GM19463 (cell line): ENCODE measurements at regions not wholly inside any gene's neighbourhood (a gene's known extent, or its start where the extent isn't known, plus 50 kb on each side); places are given as distances from the start of the nearest gene placed in this dataset.

Experiments used
- ATAC-seq: cut with Tn5 transposase; IDR thresholded peaks from one replicate; pipeline ENCODE4 v1.9.1; 2021; ENCODE audit warnings: mild to moderate bottlenecking, moderate library complexity; ENCODE audit not compliant: unreplicated experiment

DNA sequence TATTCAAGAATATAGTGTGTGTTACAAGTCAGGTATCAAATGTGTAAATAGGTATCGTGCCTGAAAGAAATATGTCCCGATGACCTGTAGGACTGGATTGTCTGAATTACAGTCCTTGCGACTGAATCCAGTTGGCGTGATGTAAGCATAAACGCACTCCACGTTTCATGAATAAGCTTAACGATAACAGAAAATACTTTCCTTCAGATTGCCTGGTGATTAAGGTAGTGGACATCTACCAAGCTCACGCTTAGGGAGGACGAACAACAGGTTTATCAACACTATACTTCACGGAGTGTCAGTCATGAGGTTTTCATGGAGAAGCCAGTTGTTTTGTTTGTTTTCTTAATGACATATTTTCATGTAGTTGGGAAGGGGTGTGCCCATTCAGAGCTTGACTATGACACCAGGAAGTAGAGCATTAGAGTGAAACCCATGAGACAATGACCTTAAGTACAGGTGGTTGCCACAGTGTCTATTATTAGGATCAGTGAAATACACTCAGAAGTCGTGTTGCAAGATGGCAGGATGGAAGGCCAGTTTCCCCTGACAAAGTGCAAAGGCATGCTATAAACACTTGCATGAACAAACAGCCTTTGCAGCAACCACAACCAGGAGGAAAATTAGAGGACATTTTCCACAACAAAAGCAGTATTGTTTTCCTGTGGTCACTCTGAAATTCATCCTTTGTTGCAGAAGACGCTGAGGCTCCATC, 305.8 kb upstream of the PRDM1 start:
- no peak for ATAC-seq

DNA sequence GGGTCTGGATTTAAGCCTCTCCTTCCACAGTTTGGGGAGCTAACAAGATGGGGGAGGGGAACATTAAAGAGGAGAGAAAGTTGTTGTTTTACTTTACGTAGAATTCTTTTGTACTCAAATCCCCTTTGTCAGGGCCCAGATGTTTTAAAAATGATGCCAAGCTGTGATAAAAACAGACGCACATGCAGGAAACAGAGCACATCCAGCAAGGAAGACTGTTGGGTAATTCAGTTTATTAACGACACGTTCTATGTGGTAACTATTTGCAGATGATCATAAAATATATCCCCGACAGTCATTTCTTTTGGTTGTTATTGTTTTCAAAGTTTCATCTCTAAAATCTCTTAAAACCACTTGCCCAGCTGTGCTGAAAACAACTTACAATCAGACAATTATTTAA, 307.0 kb upstream of the PRDM1 start:
- no peak for ATAC-seq

DNA sequence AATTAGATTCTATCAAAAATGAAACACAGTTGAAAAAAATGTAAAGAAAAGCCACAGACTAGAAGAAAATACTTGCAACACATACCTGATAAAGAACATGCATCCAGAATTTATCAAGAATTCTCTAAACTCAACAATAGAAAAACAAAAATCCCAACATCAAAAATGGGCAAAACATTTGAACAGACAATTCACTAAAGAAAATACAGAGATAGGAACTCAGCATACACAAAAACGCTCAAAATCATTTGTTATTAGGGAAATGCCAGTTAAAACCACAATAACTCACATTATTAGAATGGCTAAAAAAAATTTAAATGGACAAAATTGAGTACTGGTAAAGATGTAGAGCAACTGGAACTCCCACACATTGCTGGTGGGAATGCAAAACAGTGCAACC, 311.0 kb upstream of the PRDM1 start:
- no peak for ATAC-seq

DNA sequence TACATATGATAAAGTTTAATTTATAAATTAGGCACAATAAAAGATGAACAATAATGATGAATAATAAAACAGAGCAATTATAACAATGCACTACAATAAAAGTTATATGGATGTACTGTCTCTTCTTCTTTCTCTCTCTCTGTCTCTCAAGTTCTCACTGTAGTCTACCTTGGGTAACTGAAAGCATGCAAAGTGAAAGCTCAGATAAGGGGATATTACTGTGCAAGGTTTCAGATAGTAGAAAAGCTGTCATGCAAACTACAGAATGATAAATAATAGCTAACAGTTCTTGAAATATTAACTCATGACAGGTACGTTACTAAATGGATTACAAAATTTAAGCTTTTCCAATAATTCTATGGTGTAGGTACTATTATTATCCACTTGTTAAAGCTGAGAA, 311.9 kb upstream of the PRDM1 start:
- ATAC-seq: peak; percentile 86

DNA sequence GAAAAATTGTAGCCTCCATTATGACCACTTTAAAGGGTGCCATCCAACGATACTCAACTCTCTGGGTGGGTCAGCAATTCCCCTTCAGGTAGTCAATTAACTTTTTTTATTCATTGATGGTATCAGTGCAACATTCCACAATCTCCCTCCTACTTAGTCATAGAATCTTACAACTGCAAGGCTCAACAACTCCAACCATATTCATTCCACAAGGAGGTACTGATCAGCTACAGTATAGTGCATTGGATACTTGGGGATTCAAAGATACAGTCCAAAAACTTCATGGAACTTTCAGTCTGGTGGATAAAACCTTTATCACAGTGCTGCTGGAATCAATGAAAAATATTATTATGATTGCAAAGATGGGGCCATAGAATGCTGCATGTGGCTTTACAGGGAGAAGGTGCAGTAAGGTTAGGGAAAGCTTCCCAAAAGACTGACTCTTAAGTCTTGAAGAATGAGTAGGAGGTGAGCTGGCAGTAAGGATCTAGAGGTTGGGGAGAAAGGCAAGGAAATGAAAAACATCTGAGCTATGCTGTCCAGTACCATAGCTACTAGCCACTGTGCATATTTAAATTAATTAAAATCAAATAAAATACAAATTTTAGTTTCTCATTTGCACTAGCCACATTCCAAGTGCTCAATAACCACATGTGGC, 314.7 kb upstream of the PRDM1 start:
- no peak for ATAC-seq

DNA sequence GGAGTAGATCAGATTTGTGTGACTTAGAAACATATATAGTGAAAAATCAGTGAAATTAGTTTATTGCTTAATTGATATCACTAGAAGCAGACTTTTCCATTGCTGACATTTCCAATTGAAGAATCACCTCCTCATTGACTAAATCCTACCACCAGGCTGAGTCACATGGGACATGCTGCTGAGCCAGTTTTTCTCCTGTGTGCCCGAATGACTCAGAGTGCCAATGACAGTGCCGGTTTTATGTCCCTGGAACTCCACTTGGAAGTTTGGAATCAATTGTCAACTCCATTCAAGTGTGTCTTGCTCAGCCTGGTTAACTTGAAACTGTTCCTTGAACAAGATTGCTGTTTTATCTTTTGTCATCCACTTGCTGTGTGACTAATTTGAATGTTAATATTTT, 316.1 kb upstream of the PRDM1 start:
- ATAC-seq: no peak

DNA sequence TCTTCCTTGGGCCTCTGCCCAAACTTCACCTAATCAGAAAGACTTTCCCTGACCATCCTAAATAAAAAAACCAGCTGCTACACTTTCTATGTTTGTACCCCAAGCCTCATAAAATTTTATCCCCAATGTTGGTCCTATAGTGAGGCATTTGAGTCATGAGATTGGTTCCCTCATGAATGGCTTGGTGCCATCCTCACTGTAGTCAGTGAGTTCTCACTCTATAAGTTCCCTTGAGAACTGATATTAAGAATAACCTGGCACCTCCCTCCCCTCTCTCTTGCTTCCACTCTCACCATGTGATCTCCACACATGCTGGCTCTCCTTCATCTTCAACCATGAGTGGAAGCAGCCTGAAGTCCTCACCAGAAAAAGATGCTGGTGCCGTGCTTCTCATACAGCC, 316.9 kb upstream of the PRDM1 start:
- no peak for ATAC-seq

DNA sequence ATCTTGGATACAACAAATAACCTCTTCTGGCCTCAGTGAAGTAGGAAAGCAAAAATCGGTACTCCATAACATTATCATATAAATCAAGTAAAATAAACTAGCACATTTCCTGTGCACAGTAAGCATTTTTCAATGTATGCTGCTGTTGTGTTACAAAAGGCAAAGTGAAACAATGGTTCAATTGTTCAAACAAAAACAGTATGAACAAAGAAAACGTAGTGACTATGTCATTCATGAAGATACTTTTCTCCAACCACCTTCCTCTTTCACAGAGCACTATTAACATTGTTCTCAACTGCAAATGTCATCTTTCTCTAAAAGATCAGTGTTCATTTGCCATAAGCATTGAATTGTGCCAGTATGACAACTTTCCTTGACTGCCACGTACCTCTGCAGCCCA, 318.6 kb upstream of the PRDM1 start:
- ATAC-seq: no peak

DNA sequence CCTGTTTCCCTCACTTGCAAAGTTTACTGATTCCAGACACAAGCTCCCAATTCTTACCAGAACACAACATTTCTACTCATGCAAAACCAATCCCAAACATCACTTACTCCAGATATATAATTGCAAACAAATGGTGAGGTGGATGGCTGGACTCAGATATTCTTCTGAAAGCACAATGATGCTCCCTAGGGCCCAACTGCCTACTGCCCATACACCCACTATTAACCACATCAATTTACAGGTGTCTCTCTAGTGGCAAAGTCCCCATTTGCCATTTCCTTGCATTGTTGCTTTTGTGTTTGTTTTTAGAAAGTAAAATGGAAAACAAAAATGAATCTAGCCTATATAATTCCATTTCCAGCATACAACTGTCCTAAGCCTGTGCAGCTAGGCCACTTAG, 320.9 kb upstream of the PRDM1 start:
- ATAC-seq: no peak

DNA sequence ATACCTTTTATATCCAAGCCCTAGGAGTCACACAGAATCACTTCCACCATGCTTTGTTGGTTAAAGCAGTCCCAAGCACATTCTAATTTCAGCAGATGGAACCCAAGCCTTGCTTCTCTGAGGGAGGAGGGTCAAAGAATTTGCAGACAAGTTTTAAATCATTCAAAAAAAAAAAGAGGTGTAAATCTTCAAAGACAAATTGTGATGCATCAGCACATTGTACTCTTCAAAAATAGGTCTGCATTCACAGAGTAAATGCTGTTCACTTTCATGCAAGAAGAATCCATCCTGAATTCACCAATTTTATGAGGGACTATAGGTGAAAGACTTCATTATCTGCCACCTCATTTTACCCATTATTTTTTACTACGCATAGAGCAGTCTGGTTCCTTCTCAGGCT, 321.8 kb upstream of the PRDM1 start:
- no peak for ATAC-seq

DNA sequence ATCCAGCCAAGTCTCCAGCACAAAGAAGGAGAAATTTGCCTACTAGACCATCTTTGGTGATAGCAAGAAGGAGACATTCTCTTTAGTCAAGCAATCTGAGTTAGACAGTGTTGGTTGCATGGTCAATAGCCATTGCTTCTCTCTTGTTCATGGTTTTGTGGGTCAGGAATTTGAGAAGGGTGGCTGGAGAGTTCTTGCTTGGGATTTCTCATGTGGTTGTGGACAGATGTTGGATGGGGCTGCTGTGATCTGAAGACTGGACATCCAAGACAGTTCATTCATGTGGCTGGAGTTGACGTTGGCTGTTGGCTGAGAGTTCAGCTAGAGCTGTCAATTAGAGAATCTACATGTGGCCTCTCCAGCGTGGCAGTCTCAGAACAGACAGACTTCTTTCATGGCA, 322.3 kb upstream of the PRDM1 start:
- ATAC-seq: no peak

DNA sequence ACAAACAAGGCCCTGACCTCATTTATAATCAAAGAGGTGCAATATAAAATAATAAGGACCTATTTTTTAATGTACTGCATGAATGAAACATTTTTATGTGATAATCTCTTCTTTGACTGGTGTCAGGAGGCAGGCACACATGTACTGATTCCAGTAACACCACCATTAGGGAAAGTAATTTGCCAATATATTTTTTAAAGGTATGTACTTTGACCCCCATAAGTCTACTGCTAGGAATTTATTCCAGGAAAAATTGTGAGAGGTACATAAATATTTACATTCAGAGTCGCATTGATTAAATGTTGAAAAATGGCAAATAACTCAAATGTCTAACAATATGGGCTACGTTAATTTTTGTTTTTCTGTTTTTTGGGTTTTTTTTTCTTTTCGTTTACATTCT, 325.4 kb upstream of the PRDM1 start:
- ATAC-seq: no peak

DNA sequence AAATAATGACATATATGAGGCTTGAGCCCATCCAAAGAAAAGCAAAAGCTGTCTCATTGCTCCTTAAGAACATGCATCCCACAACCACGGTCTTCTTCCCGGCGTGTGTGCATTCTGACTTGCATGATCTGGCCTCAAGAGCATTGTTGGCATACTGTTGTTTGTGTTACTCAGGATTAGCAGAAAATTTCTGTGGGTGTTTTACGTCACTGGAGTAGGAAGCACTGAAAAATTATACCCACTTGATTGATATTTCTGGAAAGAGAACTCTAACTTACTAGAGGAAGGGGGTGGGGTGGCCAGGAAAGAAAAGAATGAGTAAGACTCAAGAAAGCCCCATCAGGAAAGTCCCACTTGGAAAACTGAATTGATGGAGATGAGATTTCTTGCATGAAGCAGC, 326.2 kb upstream of the PRDM1 start:
- ATAC-seq: no peak

DNA sequence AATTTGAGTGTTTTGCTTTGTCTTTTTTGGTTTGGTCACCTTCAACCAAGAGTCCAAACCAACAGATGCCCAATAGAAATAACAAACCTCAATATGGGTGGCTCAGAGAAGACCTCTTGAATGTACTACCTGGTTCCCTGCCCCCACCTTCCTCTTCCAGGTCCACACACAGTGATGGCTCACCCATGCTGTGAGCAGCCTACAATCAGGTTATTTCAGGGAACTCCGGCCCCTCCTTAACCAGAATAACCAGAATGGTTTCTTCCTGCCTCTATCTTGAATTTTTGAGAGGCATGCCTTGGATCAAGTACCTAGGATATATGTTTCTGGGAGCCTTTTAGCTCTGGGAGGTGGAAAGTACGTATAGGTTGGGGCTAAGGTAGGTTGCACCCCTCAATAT, 327.1 kb upstream of the PRDM1 start:
- no peak for ATAC-seq

DNA sequence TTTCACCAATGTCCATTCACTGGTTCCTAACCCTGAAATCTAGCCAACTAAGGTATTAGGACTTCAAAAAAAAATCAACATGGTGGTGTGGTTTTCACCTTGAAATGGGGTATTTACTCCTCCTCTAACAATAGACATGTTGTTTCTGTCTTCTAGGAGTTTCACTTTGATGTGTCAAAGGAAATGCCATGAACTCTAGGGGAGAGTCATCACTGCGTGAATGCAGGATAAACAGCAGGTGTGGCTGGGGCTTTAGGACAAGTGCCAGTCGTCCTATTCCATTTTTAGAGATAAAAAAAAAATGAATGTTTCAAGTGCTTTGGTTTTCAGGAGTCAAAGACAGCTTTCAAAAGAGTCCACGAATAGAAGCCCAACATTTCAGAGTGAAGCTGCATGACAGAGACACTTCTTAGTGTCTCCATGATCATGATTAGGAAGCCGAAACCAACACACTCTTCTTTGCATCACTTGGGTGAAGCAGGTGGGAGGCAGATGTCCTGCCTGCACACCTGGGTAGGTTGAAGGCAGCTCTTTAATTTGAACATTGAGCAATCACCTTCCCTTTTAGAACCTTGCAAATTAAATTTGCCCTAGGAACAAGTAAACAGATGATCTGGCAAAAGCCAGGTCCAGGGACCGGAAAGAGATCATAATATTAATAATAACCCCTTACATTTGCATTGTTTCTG, 328.5 kb upstream of the PRDM1 start:
- ATAC-seq: peak; percentile 95

DNA sequence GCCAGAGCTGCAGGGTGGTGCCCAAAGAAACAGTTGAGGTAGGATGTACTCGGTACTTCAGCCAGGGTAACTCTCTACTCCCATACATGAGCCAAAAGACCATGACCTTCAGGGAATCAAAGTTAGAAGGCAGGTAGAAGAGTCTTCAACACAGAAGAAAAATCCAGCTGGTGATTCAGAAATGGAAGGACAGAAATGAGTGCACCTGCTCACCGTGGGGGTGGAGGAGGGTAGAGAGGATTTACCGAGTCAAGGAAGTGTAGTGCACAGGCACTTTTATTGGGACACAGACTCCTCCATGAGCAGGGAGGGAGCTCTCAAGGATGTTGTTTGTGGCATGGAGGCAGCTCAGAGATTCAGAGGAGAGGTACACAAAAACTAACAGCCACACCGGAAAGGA, 330.3 kb upstream of the PRDM1 start:
- ATAC-seq: no peak

DNA sequence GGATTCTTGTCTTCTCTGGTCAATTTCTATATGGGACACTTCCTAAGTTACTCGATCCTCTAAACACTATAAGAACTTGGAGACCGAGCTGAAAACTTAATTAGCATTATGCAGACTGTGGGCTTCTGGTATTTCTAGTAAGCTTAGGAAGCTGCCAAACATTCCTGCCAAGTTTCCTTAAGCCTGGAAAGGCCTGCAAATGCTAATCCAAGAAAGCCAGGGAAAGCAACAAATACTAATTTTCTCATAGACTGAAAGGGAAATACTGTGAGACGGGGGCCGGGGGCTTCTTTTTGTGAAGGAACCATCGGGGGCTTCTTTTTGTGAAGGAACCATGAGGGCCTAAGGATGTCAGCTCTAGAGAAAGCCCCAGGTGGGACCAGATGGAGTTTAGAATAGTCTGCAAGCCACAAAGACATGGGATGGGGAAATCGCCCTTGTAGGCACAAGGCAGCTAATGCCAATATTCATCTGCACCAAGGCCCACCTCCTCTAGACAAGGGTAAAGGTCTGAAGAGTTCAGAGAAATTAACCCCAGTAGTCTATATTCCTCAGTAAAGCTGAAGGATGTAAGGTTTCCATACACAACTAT, 332.4 kb upstream of the PRDM1 start:
- no peak for ATAC-seq

DNA sequence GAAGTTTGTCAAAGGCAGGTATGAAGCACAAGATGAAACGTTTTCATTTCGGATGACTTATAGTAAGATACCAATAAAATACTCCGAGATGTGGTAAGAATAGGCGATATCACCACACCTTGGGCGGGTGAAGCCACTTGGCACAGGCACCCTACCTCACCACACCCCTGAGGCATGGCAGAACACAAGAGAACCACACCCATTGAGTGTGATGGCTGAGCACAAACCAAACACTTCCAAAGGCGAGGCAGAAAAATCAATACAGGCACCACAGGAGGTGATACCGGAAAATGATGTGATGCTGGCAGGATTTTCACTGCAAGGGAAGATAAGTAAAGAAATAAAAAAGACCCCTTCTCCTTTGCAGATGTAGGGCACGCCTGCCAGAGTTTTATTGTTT, 332.9 kb upstream of the PRDM1 start:
- no peak for ATAC-seq

DNA sequence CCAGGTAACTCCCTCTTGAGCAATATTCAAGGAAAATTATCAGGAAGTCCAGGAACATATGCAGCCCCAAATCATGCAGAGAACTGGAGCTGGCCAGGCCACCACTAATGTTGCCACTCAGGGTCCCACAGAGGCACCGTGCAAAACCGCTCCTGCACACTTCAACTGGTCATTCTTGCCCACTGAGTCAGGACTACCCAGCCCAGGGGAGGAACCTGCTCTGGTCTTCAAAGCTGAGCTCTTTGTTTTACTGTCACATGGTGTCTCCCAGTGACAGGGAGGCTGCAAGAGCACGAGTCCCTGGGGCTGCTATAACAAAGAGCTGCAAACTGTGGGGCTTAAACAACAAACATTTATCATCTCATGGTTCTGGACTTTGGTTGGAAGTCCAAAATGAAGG, 336.0 kb upstream of the PRDM1 start:
- ATAC-seq: no peak

DNA sequence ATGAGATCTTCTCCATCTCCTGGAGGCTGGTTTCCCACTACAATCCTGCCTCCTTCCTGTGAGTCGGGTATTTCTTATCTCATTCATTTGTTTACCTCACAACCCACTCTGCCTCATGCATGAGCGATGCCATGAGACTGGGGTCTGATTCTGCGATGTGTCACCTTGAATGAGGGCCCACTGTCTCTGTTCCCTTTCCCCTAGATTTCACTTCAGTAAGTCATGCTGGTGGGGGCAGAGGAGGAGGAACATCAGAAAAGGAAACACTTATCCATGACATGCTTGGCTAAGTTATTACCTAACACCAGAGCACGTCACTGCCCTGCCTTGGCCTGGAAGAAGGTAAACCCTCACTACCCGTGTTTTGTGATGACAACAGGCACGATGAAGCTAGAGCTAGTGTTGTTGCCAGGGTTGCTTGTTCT, 337.4 kb upstream of the PRDM1 start:
- no peak for ATAC-seq

DNA sequence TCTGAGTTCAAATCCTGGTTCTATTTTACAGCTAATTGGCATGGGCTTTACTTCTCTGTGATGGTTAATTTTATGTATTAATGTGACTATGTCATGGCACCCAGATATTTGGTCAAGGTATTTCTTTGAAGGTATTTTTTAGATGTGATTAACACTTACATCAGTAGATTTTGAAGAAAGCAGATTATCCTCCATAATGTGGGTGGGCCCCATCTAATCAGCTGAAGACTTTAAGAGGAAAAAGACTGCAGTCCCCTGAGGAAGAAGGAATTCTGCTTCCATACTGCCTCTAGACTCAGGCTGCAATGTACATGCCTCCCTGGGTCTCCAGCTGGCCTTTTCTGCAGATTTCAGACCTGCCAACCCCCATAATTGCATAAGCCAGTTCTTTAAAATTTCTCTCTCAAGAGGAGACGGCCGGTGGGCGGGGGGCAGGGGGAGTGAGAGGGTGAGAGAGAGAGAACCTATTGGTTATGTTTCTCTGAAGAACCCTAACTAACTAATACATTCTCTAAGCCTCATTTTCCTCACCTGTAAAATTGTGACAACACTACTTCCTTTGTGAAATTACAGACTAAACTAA, 338.2 kb upstream of the PRDM1 start:
- ATAC-seq: no peak

DNA sequence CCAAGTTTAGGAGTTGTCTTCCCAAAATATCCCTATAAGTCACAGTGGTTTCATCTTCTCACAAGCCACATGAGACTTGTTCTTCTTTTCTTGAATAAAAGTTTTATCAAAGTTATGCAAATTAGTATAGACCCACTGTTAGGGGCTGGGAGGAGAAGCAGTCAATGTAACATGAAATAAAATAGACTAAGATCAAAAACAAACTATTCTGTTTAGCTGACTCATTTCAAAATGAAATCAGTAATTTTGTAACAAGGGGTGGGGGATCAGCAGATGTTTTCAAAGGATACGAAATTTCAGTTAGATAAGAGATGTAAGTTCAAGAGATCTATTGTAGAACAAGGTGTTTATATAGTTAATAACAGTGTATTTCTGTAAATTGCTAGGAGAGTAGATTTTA, 339.6 kb upstream of the PRDM1 start:
- ATAC-seq: peak; percentile 40
